H1 (cell line): ENCODE measurements at regions not wholly inside any gene's neighbourhood (a gene's known extent, or its start where the extent isn't known, plus 50 kb on each side); places are given as distances from the start of the nearest gene placed in this dataset.

Source experiments
- CTCF ChIA-PET: fragments of 300-600 bp; sonication (Branson Sonifier 250); formaldehyde crosslinking; loops from one replicate; lab custom pipeline; 2021; ENCODE audit not compliant: partially characterized antibody; lab: Charles Lee
- POLR2A ChIA-PET: fragments of 300-600 bp; sonication (Branson Sonifier 250); formaldehyde crosslinking; loops from one replicate; lab custom pipeline; 2021; ENCODE audit warnings: inconsistent platforms; ENCODE audit not compliant: partially characterized antibody; lab: Charles Lee
- DNase-seq, 2 experiments: peaks; one replicate each; pipeline versions ENCODE4 v3.0.0 to v3.0.0-alpha.2; 2010 to 2022; ENCODE audit warnings: low spot score in 2 of 2, low read depth in 1 of 2, mixed read lengths in 1 of 2
- FAIRE-seq: peaks from 2 replicates; lab custom pipeline; 2011; peaks lifted over from hg19 to GRCh38; lab: Jason Lieb, UNC
- H2AFZ ChIP-seq: 2 replicates; pipeline ENCODE4 v1.8.1; 2012; ENCODE audit warnings: low read length, inconsistent platforms
- H2AK5ac ChIP-seq: 2 replicates; pipeline ENCODE4 v1.6.1; 2013; ENCODE audit warnings: low read depth, low read length
- H2BK120ac ChIP-seq: replicated peaks from 2 replicates; pipeline ENCODE3; 2013; ENCODE audit warnings: low read depth, low read length, inconsistent platforms
- H2BK12ac ChIP-seq: 2 replicates; pipeline ENCODE4 v1.6.1; 2013; ENCODE audit warnings: low read depth, low read length
- H2BK15ac ChIP-seq: 2 replicates; pipeline ENCODE4 v1.6.1; 2013; ENCODE audit warnings: low read length
- H2BK20ac ChIP-seq: 2 replicates; pipeline ENCODE4 v1.6.1; 2013; ENCODE audit warnings: low read length
- H2BK5ac ChIP-seq: 2 replicates; pipeline ENCODE4 v1.6.1; 2013; ENCODE audit warnings: low read depth, low read length
- H3K14ac ChIP-seq: 2 replicates; pipeline ENCODE4 v1.6.1; 2013; ENCODE audit warnings: inconsistent platforms; ENCODE audit not compliant: insufficient read length
- H3K18ac ChIP-seq: 2 replicates; pipeline ENCODE4 v1.6.1; 2013; ENCODE audit warnings: low read length; ENCODE audit errors: extremely low read depth
- H3K23ac ChIP-seq: 2 replicates; pipeline ENCODE4 v1.6.1; 2013; ENCODE audit warnings: inconsistent platforms; ENCODE audit not compliant: insufficient read length
- H3K23me2 ChIP-seq: 2 replicates; pipeline ENCODE4 v1.6.1; 2013; ENCODE audit warnings: low read depth, low read length
- H3K27ac ChIP-seq: 2 replicates; pipeline ENCODE4 v1.6.1; 2011; ENCODE audit warnings: low read depth, low read length, inconsistent platforms
- H3K27me3 ChIP-seq, 4 experiments: replicated peaks in 1 of 4; 1 replicate in 1 of 4; 2 replicates in 3 of 4; pipeline versions ENCODE4 v1.6.1 to v1.8.1; 2011 to 2013; ENCODE audit warnings: low read length in 3 of 4, mild to moderate bottlenecking in 3 of 4, inconsistent platforms in 2 of 4, mixed read lengths in 2 of 4, moderate library complexity in 1 of 4; ENCODE audit not compliant: control insufficient read depth in 3 of 4, insufficient read depth in 3 of 4; ENCODE audit errors: extremely low read depth in 1 of 4
- H3K36me3 ChIP-seq, 4 experiments: 2 replicates each; pipeline versions ENCODE4 v1.6.1 to v1.8.1; 2011 to 2013; ENCODE audit warnings: mild to moderate bottlenecking in 4 of 4, low read length in 3 of 4, moderate library complexity in 2 of 4, control low read depth in 1 of 4, inconsistent platforms in 1 of 4; ENCODE audit not compliant: insufficient read depth in 4 of 4, control insufficient read depth in 2 of 4
- H3K4ac ChIP-seq: replicated peaks from 2 replicates; pipeline ENCODE3; 2013; ENCODE audit warnings: low read length, low read depth, mixed read lengths, inconsistent platforms; ENCODE audit not compliant: insufficient read length
- H3K4me1 ChIP-seq, 4 experiments: replicated peaks in 1 of 4; 1 replicate in 1 of 4; 2 replicates in 3 of 4; pipeline versions ENCODE4 v1.6.1 to v1.8.1; 2011 to 2013; ENCODE audit warnings: low read length in 3 of 4, inconsistent platforms in 2 of 4, mixed read lengths in 1 of 4; ENCODE audit not compliant: insufficient read depth in 4 of 4, control insufficient read depth in 3 of 4
- H3K4me2 ChIP-seq, 2 experiments: 2 replicates each; pipeline versions ENCODE4 v1.6.1 to v1.8.1; 2011 to 2013; ENCODE audit warnings: low read depth in 2 of 2, low read length in 2 of 2, control low read depth in 1 of 2, inconsistent platforms in 1 of 2, mild to moderate bottlenecking in 1 of 2; ENCODE audit not compliant: insufficient read depth in 1 of 2
- H3K4me3 ChIP-seq, 4 experiments: fragments of 200-600, 300-600 bp in 1 of 4; sonication (generic), shearing (Covaris generic), sonication (Bioruptor Twin) in 1 of 4; 2 replicates each; pipeline versions ENCODE4 v1.5.1 to v1.8.1; 2011 to 2016; ENCODE audit warnings: low read length in 4 of 4, low read depth in 3 of 4, control low read depth in 2 of 4, inconsistent platforms in 2 of 4, mild to moderate bottlenecking in 2 of 4, mixed read lengths in 1 of 4, moderate library complexity in 1 of 4; ENCODE audit not compliant: insufficient read depth in 2 of 4; ENCODE audit errors: extremely low read depth in 1 of 4
- H3K56ac ChIP-seq: replicated peaks from 2 replicates; pipeline ENCODE3; 2013; ENCODE audit warnings: low read depth, mild to moderate bottlenecking, mixed read lengths, low read length, inconsistent platforms; ENCODE audit not compliant: insufficient read length
- H3K79me1 ChIP-seq: 2 replicates; pipeline ENCODE4 v1.6.1; 2013; ENCODE audit warnings: low read depth, low read length, control low read depth
- H3K79me2 ChIP-seq, 2 experiments: 2 replicates each; pipeline versions ENCODE4 v1.6.1 to v1.8.1; 2012 to 2013; ENCODE audit warnings: low read length in 2 of 2, mild to moderate bottlenecking in 2 of 2, inconsistent platforms in 1 of 2; ENCODE audit not compliant: insufficient read depth in 2 of 2, control insufficient read depth in 1 of 2
- H3K9ac ChIP-seq, 4 experiments: replicated peaks in 1 of 4; 1 replicate in 1 of 4; 2 replicates in 3 of 4; pipeline versions ENCODE4 v1.6.1 to v1.8.1; 2011 to 2013; ENCODE audit warnings: low read depth in 3 of 4, low read length in 3 of 4, control low read depth in 2 of 4, mild to moderate bottlenecking in 2 of 4, moderate library complexity in 2 of 4, inconsistent platforms in 1 of 4; ENCODE audit errors: extremely low read depth in 1 of 4
- H3K9me3 ChIP-seq, 2 experiments: 2 replicates each; pipeline versions ENCODE4 v1.6.1 to v1.8.1; 2012 to 2013; ENCODE audit warnings: mild to moderate bottlenecking in 2 of 2, moderate library complexity in 2 of 2, control low read depth in 1 of 2, inconsistent platforms in 1 of 2, low read depth in 1 of 2, low read length in 1 of 2, mixed read lengths in 1 of 2; ENCODE audit not compliant: insufficient read depth in 2 of 2
- H4K20me1 ChIP-seq, 2 experiments: replicated peaks in 1 of 2; 2 replicates each; pipeline versions ENCODE3 to v1.8.1; 2011 to 2013; ENCODE audit warnings: inconsistent platforms in 2 of 2, low read length in 2 of 2, mild to moderate bottlenecking in 1 of 2; ENCODE audit not compliant: insufficient read depth in 2 of 2, control insufficient read depth in 1 of 2
- H4K5ac ChIP-seq: 2 replicates; pipeline ENCODE4 v1.6.1; 2013; ENCODE audit warnings: low read length, low read depth, mixed read lengths, inconsistent platforms; ENCODE audit not compliant: insufficient read length
- H4K8ac ChIP-seq: 2 replicates; pipeline ENCODE4 v1.8.0; 2013; ENCODE audit warnings: mild to moderate bottlenecking, moderate library complexity, low read length, inconsistent platforms; ENCODE audit not compliant: insufficient read depth; ENCODE audit errors: extremely low read depth
- H4K91ac ChIP-seq: replicated peaks from 2 replicates; pipeline ENCODE3; 2013; ENCODE audit warnings: low read length, mixed read lengths, inconsistent platforms; ENCODE audit not compliant: insufficient read length
- CBX5 ChIP-seq: fragments of 300-800, 300-1000 bp; sonication (generic); IDR thresholded peaks from 2 replicates; pipeline ENCODE4 v1.7.1; 2016; ENCODE audit warnings: antibody characterized with exemption, low read length, low read depth
- CREB1 ChIP-seq: IDR thresholded peaks from 2 replicates; pipeline ENCODE4 v1.6.1; 2012; ENCODE audit warnings: inconsistent platforms
- CTBP2 ChIP-seq: IDR thresholded peaks from 2 replicates; pipeline ENCODE4 v1.7.0; 2011; ENCODE audit warnings: borderline replicate concordance, mild to moderate bottlenecking, moderate library complexity, mixed read lengths, low read length; ENCODE audit not compliant: insufficient read depth, insufficient read length
- HDAC2 ChIP-seq, 2 experiments: fragments of 300-600 bp in 1 of 2; sonication (generic) in 1 of 2; IDR thresholded peaks; 2 replicates each; pipeline ENCODE4 v1.6.1; 2011 to 2012; ENCODE audit warnings: low read depth in 2 of 2, low read length in 2 of 2, mild to moderate bottlenecking in 2 of 2, moderate library complexity in 2 of 2, borderline replicate concordance in 1 of 2, inconsistent platforms in 1 of 2
- NRF1 ChIP-seq: IDR thresholded peaks from 2 replicates; pipeline ENCODE4 v1.6.1; 2011; ENCODE audit warnings: mild to moderate bottlenecking, low read depth, low read length, improper control_type of control experiment
- PHF8 ChIP-seq: fragments of 200-600 bp; sonication (generic); conservative IDR thresholded peaks from 2 replicates; pipeline ENCODE4 v1.7.1; 2012; ENCODE audit warnings: low read depth, mild to moderate bottlenecking, inconsistent platforms, low read length, moderate library complexity
- POLR2AphosphoS5 ChIP-seq: IDR thresholded peaks from 2 replicates; pipeline ENCODE4 v1.6.1; 2011; ENCODE audit warnings: low read depth, low read length
- RBBP5 ChIP-seq: IDR thresholded peaks from 2 replicates; pipeline ENCODE4 v1.7.1; 2012; ENCODE audit warnings: low read depth, mild to moderate bottlenecking, inconsistent platforms, low read length, moderate library complexity, borderline replicate concordance
- RNF2 ChIP-seq: fragments of 200-900, 300-1000 bp; sonication (generic); IDR thresholded peaks from 2 replicates; pipeline ENCODE4 v1.7.1; 2016; ENCODE audit warnings: borderline replicate concordance, low read depth, mild to moderate bottlenecking, antibody characterized with exemption, low read length; ENCODE audit not compliant: poor library complexity, severe bottlenecking; ENCODE audit errors: missing control alignments
- RXRA ChIP-seq: IDR thresholded peaks from 2 replicates; pipeline ENCODE4 v1.6.1; 2011; ENCODE audit warnings: low read depth, mild to moderate bottlenecking, low read length, moderate library complexity; ENCODE audit not compliant: insufficient read depth
- SIRT6 ChIP-seq: IDR thresholded peaks from one replicate; pipeline ENCODE4 v1.7.1; 2012; ENCODE audit warnings: low read length, inconsistent platforms
- SIX5 ChIP-seq: IDR thresholded peaks from 2 replicates; pipeline ENCODE4 v1.6.1; 2011; ENCODE audit warnings: mild to moderate bottlenecking, low read depth, low read length
- TEAD4 ChIP-seq: IDR thresholded peaks from 2 replicates; pipeline ENCODE4 v1.6.1; 2012; ENCODE audit warnings: low read depth, low read length, inconsistent platforms, mixed read lengths
- WGBS, 2 experiments: shearing (Covaris generic) in 1 of 2; methylation state at CpG; one replicate each; pipeline versions ENCODE4 v1.1.6 to v1.1.7; 2013 to 2015; ENCODE audit warnings: low lambda C conversion rate in 2 of 2, mixed read lengths in 2 of 2, inconsistent platforms in 1 of 2, low coverage in 1 of 2, missing lambda C conversion rate in 1 of 2; ENCODE audit not compliant: insufficient replicate concordance in 2 of 2, insufficient coverage in 1 of 2, insufficient read length in 1 of 2; ENCODE audit errors: extremely low coverage in 1 of 2, missing lambda C conversion rate in 1 of 2; 5-methylcytosine and 5-hydroxymethylcytosine counted together
- TF ChIP-seq, protein P1 (sequence below): IDR thresholded peaks from 2 replicates; pipeline ENCODE4 v1.6.1; 2012; ENCODE audit warnings: inconsistent platforms

DNA sequence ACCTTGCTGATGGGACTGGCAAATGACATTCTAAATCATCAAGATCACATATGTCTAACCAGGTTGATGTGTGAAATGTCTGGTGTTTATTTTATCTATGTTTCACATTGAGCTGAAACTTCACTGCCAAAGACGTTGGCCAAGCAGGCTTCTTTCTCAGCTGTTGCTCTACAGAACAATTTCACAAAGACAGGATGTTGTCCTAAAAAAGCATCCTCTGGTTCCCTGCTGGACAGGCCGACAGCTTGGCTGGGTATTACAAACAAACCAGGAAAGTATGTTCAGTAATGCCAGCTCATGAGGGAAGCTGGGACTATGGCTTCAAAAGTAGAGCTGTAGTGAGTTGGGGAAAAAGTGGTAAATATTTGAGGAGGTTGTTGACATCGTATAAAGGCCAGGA is 179.4 kb downstream of the FAM43A start:
- Histone ChIP-seq H4K8ac (no peak overlapping the region), H3K4ac (no peak overlapping the region), H3K14ac (no peak overlapping the region), H3K79me1 (no peaks in the 10 kb centered on the region), H2AK5ac (no peak overlapping the region), H3K4me2 (no peak overlapping the region), H2BK15ac (no peak overlapping the region), H3K36me3 (no peaks in the 10 kb centered on the region), H3K27ac (no peak overlapping the region), H3K79me2 (no peaks in the 10 kb centered on the region), H3K23ac (no peak overlapping the region), H4K5ac (no peak overlapping the region), H2BK5ac (no peak overlapping the region), H3K23me2 (no peaks in the 10 kb centered on the region), H3K4me1 (peaks cover 0 to 5% (median 1%) of the 10 kb centered on the region in 4 experiments; a peak in 4 of 7 replicates), H3K56ac (no peak overlapping the region), H4K91ac (no peak overlapping the region), H3K27me3 (no peaks in the 10 kb centered on the region), H2AFZ (no peak overlapping the region), H2BK20ac (no peak overlapping the region), H3K18ac (no peak overlapping the region), H3K9me3 (peaks cover 0 to 2% of the 10 kb centered on the region in 2 experiments; a peak in 1 of 4 replicates), H3K9ac (no peak overlapping the region), H2BK12ac (no peak overlapping the region), H4K20me1 (no peaks in the 10 kb centered on the region), H2BK120ac (no peak overlapping the region), H3K4me3 (no peak overlapping the region)
- ChIA-PET CTCF (interaction anchor here (1.1 to 1.8 kb wide), 6 partner anchors 20 to 258 kb away, joined by 3 to 5 read pairs (median 3); no protein-coding TSS in a partner anchor), POLR2A (no interaction called here)
- TF ChIP-seq SIRT6 (no peak), CREB1 (no peak), RXRA (no peak), HDAC2 (IDR thresholded peaks at IDR 0.05; ENCODE audit: borderline replicate concordance in 1 of 2, low read depth in 2 of 2, low read length in 2 of 2) (no peak), RNF2 (no peak), CBX5 (no peak), CTBP2 (no peak), TEAD4 (no peak), PHF8 (no peak), RBBP5 (no peak), POLR2AphosphoS5 (no peak), NRF1 (no peak), SIX5 (no peak)
- TF ChIP-seq, protein P1, sequence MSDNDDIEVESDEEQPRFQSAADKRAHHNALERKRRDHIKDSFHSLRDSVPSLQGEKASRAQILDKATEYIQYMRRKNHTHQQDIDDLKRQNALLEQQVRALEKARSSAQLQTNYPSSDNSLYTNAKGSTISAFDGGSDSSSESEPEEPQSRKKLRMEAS: no peak
- DNase-seq (no peak), FAIRE-seq (no peak)
- 79% methylated on average over 3 of the region's 3 CpGs; no CpG with 5 or more reads in 1 of the 2 experiments for WGBS, 2 experiments
